Ishikawa (cell line): ENCODE measurements at regions not wholly inside any gene's neighbourhood (a gene's known extent, or its start where the extent isn't known, plus 50 kb on each side); places are given as distances from the start of the nearest gene placed in this dataset.

Source experiments
- FOXM1 ChIP-seq: IDR thresholded peaks from 2 replicates; pipeline ENCODE4 v1.6.1; 2012; ENCODE audit warnings: low read depth, borderline replicate concordance
- RAD21 ChIP-seq: IDR thresholded peaks from 2 replicates; pipeline ENCODE4 v1.6.1; 2012; ENCODE audit warnings: low read depth
- USF1 ChIP-seq: IDR thresholded peaks from 2 replicates; pipeline ENCODE4 v1.6.1; 2012
- YY1 ChIP-seq: IDR thresholded peaks from 2 replicates; pipeline ENCODE4 v1.6.1; 2012; ENCODE audit warnings: low read depth

- TF ChIP-seq RAD21: no peak
- TF ChIP-seq USF1: no peak
- TF ChIP-seq FOXM1: no peak
- no peak for TF ChIP-seq YY1
Observed at GRCh38 chr13:27721681-27722080, 70.6 kb upstream of the GSX1 start.
